ENCODE measurements at regions not wholly inside any gene's neighbourhood (a gene's known extent, or its start where the extent isn't known, plus 50 kb on each side); places are given as distances from the start of the nearest gene placed in this dataset.

GRCh38 chr18:49658823-49659404 lies 97.1 kb downstream of the LIPG start:
- DNase-seq (ENCODE audit: low spot score), result no peak

DNA sequence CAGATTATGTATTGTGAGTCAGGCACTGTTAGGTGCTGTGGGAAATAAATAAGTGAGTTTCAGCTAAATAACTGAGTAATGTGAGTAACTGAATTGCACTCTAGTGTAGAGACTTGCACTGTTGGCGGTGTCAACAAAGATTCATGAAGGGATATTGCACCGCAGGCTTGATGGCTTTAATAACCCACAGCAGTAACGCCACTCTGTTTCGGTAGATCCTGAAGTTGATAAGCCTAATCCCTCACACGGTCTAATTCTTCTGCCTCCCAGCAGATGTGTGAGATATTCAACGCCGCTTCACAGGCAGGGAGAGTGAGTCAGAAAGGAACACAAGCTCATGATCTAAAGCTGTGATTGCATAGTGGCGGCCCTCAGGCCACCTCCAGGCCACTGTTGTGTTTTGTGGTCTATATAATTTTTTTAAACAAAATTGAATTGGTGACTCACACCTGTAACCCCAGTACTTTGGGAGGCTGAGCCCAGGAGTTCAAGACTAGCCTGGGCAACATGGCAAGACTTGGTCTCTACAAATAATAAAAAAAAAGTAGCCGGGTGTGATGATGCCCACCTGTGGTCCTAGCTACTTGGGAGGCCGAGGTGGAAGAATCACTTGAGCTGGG lies 94.3 kb downstream of the LIPG start:
- DNase-seq (ENCODE audit: low spot score), result no peak

- no peak for DNase-seq (ENCODE audit: low spot score)
These were observed 93.6 kb downstream of the LIPG start for GRCh38 chr18:49655266-49656072.

GRCh38 chr18:49654347-49654746 lies 92.5 kb downstream of the LIPG start:
- DNase-seq (ENCODE audit: low spot score), result no peak

- no peak for DNase-seq (ENCODE audit: low spot score)
These were observed 91.2 kb downstream of the LIPG start for GRCh38 chr18:49652881-49653724.

DNA sequence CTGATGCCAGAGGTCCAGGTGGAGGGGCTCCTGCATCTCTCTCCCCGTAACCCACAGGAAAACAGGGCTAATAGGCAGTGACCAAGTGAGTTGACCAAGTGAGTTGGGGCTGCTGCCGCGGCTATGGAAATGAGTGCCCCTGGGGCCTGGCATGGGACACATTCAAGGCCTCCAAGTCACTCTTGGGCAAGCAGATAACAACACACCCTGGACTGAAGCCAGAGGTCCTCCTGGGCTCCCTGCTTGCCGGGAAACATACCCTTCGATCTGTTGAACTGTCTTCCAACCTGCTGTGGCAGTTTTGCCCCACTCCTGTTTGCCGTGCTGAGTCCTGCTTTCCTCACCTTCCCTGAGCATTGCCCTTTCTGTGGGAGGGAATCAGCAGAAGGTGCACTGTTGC lies 89.2 kb downstream of the LIPG start:
- no peak for DNase-seq (ENCODE audit: low spot score)

DNA sequence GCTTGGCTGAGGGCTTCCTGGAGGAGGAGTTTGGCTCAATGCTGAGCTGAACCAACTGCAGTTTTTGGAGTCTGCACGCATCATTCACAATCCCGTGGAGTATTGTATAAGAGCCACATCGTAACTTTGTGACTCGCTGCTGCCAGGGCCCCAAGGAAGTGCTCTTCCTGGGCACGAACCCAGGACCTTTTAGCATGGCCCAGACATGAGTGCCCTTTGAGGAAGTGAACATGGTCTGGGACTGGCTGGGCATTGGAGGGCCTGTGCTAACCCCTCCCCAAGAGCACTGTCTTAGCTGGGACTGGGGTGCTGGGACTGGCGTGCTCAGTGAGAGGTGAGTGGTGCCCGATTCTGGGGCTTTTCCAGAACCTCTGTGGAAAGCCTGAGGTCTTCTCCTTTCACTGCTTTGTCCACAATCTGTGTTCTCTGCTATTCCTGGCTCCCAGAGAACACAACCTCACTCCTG lies 88.6 kb downstream of the LIPG start:
- DNase-seq (ENCODE audit: low spot score), result no peak

DNA sequence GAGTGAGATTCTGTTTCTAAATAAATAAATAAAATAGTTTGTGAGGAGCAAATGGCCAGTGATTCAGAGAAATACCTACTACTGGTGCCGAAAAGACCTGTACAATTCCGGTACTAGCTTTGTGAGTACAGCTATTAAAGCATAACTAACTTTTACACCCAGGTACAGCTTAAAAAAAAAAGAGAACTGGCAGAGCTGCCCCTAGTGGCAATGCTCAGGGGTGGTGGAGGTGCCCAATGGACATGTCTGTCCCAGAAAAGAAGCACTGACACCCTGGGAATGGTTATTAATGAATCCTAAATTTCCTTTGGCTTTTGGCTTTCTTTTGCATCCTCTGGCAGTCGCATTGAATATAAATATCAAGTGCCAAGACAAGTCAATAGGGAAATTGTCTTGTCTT lies 87.0 kb downstream of the LIPG start:
- no peak for DNase-seq (ENCODE audit: low spot score)
